HG03159 (cell line): ENCODE measurements at regions not wholly inside any gene's neighbourhood (a gene's known extent, or its start where the extent isn't known, plus 50 kb on each side); places are given as distances from the start of the nearest gene placed in this dataset.

ENCODE experiments used
- ATAC-seq: cut with Tn5 transposase; IDR thresholded peaks from one replicate; pipeline ENCODE4 v1.9.1; 2021; ENCODE audit warnings: mild to moderate bottlenecking, moderate library complexity; ENCODE audit not compliant: unreplicated experiment

- no peak for ATAC-seq
Measured at GRCh38 chr22:48906216-48906835, 921.3 kb downstream of the BRD1 start.

- ATAC-seq, result no peak
Measured at GRCh38 chr22:48905206-48905975, 922.3 kb downstream of the BRD1 start.

GRCh38 chr22:48902983-48903650, 924.6 kb downstream of the BRD1 start:
- ATAC-seq, result no peak

GRCh38 chr22:48902001-48902869, 925.4 kb downstream of the BRD1 start:
- no peak for ATAC-seq

- no peak for ATAC-seq
Measured at GRCh38 chr22:48901324-48901723, 926.3 kb downstream of the BRD1 start.

GRCh38 chr22:48900626-48901025, 927.0 kb downstream of the BRD1 start:
- no peak for ATAC-seq

- ATAC-seq, result no peak
Measured at GRCh38 chr22:48900327-48900597, 927.4 kb downstream of the BRD1 start.

GRCh38 chr22:48899523-48900326, 927.9 kb downstream of the BRD1 start:
- ATAC-seq, result no peak

- no peak for ATAC-seq
Measured at GRCh38 chr22:48898524-48899250, 929.0 kb downstream of the BRD1 start.

GRCh38 chr22:48897645-48898370, 929.9 kb downstream of the BRD1 start:
- ATAC-seq, result no peak

- ATAC-seq, result no peak
Measured at GRCh38 chr22:48896766-48897644, 930.7 kb downstream of the BRD1 start.

- no peak for ATAC-seq
Measured at GRCh38 chr22:48895831-48896765, 931.6 kb downstream of the BRD1 start.

GRCh38 chr22:48895336-48895735, 932.3 kb downstream of the BRD1 start:
- ATAC-seq, result no peak

- ATAC-seq, result no peak
Measured at GRCh38 chr22:48894804-48895250, 932.8 kb downstream of the BRD1 start.

GRCh38 chr22:48894064-48894671, 933.5 kb downstream of the BRD1 start:
- ATAC-seq, result no peak

GRCh38 chr22:48893288-48894063, 934.2 kb downstream of the BRD1 start:
- ATAC-seq, result no peak
